Fibroblast of lung (primary cell): ENCODE measurements at regions not wholly inside any gene's neighbourhood (a gene's known extent, or its start where the extent isn't known, plus 50 kb on each side); places are given as distances from the start of the nearest gene placed in this dataset.

Experiments used
- DNase-seq, 2 donors: peaks; one replicate each; pipeline versions ENCODE4 v3.0.0 to v3.0.0-alpha.2; 2010; ENCODE audit warnings: low read depth in 2 of 2
- H2AFZ ChIP-seq: 2 replicates; pipeline ENCODE4 v1.5.1; 2012; ENCODE audit warnings: low read length, control low read depth, inconsistent platforms
- H3K27ac ChIP-seq: 2 replicates; pipeline ENCODE4 v1.5.1; 2011; ENCODE audit warnings: low read length, control low read depth; ENCODE audit not compliant: insufficient read depth
- H3K27me3 ChIP-seq: 2 replicates; pipeline ENCODE4 v1.5.1; 2011; ENCODE audit warnings: mild to moderate bottlenecking, low read length; ENCODE audit not compliant: control insufficient read depth, insufficient read depth
- H3K36me3 ChIP-seq: 2 replicates; pipeline ENCODE4 v1.5.1; 2011; ENCODE audit warnings: low read length; ENCODE audit not compliant: control insufficient read depth, insufficient read depth
- H3K4me1 ChIP-seq: 2 replicates; pipeline ENCODE4 v1.5.1; 2011; ENCODE audit warnings: low read length; ENCODE audit not compliant: control insufficient read depth, insufficient read depth; ENCODE audit errors: extremely low read depth
- H3K4me2 ChIP-seq: 2 replicates; pipeline ENCODE4 v1.5.1; 2011; ENCODE audit warnings: low read length, control low read depth; ENCODE audit not compliant: insufficient read depth; ENCODE audit errors: extremely low read depth
- H3K4me3 ChIP-seq, 4 experiments: fragments of 200-600 bp in 1 of 4; sonication (generic) in 1 of 4; replicated peaks in 1 of 4; 2 replicates each; pipeline ENCODE4 v1.5.1; 2011 to 2016; ENCODE audit warnings: low read length in 4 of 4, low read depth in 3 of 4, mild to moderate bottlenecking in 3 of 4, control low read depth in 2 of 4, inconsistent platforms in 1 of 4, mixed read lengths in 1 of 4; ENCODE audit not compliant: insufficient read depth in 1 of 4; ENCODE audit errors: control extremely low read depth in 1 of 4
- H3K79me2 ChIP-seq: 2 replicates; pipeline ENCODE4 v1.5.1; 2012; ENCODE audit warnings: mild to moderate bottlenecking, low read length, inconsistent platforms; ENCODE audit not compliant: control insufficient read depth, insufficient read depth
- H3K9ac ChIP-seq: 2 replicates; pipeline ENCODE4 v1.5.1; 2011; ENCODE audit warnings: mild to moderate bottlenecking, low read length, control low read depth; ENCODE audit not compliant: insufficient read depth
- H3K9me3 ChIP-seq: 2 replicates; pipeline ENCODE4 v1.5.1; 2012; ENCODE audit warnings: low read depth, low read length; ENCODE audit not compliant: control insufficient read depth, insufficient read depth
- H4K20me1 ChIP-seq: 2 replicates; pipeline ENCODE4 v1.5.1; 2011; ENCODE audit warnings: low read length; ENCODE audit not compliant: control insufficient read depth, insufficient read depth; ENCODE audit errors: extremely low read depth
- EZH2 ChIP-seq: IDR thresholded peaks from 2 replicates; pipeline ENCODE4 v1.5.1; 2012; ENCODE audit warnings: low read length, control low read depth, mild to moderate bottlenecking; ENCODE audit errors: missing control alignments
- TF ChIP-seq, protein P1 (sequence below), 2 donors: IDR thresholded peaks in 1 of 2; conservative IDR thresholded peaks in 1 of 2; 1 replicate in 1 of 2; 2 replicates in 1 of 2; pipeline ENCODE4 v1.5.1; 2011 to 2012; ENCODE audit warnings: low read length in 2 of 2, control low read depth in 1 of 2, inconsistent platforms in 1 of 2, low read depth in 1 of 2, mild to moderate bottlenecking in 1 of 2

DNA sequence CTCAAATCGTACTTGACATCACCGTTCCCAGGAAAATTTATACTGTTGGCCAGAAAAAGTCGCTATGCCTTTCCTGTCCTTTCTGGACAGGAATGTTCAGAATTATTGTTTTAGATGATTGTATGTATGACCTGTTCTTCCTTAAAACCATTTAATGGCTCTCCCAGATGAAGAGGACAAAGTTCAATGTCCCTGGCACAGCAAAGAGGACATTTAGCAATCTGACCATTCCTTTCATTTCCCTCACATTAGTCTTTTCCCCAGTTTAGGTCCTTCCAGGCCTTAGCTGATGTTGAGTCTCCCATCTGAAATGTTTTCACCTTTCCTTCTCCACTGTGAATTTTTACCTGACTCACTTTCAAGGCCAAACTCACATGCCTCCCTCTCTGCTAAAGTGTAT, 938.9 kb downstream of the CDH11 start:
- Histone ChIP-seq H3K27ac (no peak overlapping the region), H3K4me3 (no peak overlapping the region), H3K4me2 (no peak overlapping the region), H3K36me3 (no peaks in the 10 kb centered on the region), H3K79me2 (no peaks in the 10 kb centered on the region), H2AFZ (no peak overlapping the region), H3K9ac (no peak overlapping the region), H3K4me1 (no peaks in the 10 kb centered on the region), H3K9me3 (no peaks in the 10 kb centered on the region), H4K20me1 (no peaks in the 10 kb centered on the region), H3K27me3 (no peaks in the 10 kb centered on the region)
- no peak for TF ChIP-seq EZH2
- TF ChIP-seq, protein P1, sequence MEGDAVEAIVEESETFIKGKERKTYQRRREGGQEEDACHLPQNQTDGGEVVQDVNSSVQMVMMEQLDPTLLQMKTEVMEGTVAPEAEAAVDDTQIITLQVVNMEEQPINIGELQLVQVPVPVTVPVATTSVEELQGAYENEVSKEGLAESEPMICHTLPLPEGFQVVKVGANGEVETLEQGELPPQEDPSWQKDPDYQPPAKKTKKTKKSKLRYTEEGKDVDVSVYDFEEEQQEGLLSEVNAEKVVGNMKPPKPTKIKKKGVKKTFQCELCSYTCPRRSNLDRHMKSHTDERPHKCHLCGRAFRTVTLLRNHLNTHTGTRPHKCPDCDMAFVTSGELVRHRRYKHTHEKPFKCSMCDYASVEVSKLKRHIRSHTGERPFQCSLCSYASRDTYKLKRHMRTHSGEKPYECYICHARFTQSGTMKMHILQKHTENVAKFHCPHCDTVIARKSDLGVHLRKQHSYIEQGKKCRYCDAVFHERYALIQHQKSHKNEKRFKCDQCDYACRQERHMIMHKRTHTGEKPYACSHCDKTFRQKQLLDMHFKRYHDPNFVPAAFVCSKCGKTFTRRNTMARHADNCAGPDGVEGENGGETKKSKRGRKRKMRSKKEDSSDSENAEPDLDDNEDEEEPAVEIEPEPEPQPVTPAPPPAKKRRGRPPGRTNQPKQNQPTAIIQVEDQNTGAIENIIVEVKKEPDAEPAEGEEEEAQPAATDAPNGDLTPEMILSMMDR (conservative IDR thresholded peaks at IDR 0.05 in 1 of 2, IDR thresholded peaks at IDR 0.05 in 1 of 2; ENCODE audit: low read depth in 1 of 2, low read length in 2 of 2) = no peak
- DNase-seq = peak in 1 of 2 donors; percentile 57

DNA sequence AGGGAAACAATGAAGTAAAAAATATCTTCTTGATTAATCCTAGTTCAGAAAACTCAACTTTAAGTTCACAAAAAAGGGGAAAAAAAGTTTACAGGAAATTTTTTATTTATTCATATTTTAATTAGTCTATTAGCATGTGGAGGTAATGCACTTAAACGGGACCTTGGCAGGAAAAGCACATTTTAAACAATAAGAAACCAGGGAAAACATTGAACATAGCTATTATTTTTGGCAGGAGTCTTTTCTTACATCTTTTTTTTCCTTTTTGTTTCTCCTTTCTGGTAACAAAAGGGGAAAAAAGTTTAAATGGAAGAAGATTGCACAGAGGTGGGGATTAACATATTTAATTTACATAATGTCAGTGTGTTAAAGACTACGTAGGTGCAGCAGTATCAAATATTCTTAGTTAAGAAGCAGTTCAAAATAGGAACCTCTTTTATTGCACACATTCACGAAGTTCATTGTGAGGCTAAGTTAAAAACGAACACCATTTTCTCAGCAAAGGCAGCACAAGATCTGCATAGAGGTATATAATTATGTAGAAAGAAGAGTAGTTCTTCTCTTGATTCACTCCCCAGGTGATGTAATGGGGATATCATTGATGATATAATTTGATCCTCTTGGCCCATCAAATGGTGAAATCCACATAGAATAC, 940.5 kb downstream of the CDH11 start:
- Histone ChIP-seq H3K36me3 (no peaks in the 10 kb centered on the region), H3K27ac (no peak overlapping the region), H3K27me3 (no peaks in the 10 kb centered on the region), H3K9ac (no peak overlapping the region), H3K9me3 (no peaks in the 10 kb centered on the region), H3K4me2 (no peak overlapping the region), H3K79me2 (no peaks in the 10 kb centered on the region), H3K4me1 (no peaks in the 10 kb centered on the region), H2AFZ (no peak overlapping the region), H4K20me1 (no peaks in the 10 kb centered on the region), H3K4me3 (no peak overlapping the region)
- DNase-seq = no peak
- TF ChIP-seq, protein P1 (conservative IDR thresholded peaks at IDR 0.05 in 1 of 2, IDR thresholded peaks at IDR 0.05 in 1 of 2; ENCODE audit: low read depth in 1 of 2, low read length in 2 of 2) = no peak
- TF ChIP-seq EZH2 = no peak

DNA sequence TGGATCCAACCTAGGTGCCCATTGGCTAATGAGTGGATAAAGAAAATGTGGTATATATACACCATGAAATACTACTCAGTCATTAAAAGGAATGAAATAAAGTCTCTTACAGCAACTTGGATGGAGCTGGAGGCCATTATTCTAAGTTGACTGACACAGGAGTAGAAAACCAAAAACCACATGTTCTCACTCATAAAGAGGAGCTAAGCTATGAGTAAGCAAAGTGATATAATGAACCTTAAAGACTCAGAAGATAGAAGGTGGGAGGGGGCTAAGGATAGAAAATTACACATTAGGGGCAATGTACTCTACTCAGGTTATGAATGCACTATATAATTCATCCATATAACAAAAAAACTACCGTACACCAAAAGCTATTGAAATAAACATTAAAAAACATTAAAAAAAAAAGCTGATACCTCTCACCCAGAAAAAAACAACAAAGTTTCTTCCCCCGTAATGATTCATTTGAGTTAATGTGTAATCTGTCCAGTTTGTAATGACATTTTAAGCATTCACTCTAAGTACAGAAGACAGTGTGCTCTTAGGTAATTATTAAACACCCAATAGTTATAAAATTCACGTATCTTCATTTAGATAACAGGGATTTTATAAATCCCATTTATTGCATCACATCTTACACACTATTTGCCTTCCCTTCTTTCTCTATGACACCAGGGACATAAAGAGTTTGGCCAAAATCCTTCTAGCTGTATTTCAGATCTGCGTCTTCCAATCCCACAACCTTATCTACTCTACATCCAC, 941.5 kb downstream of the CDH11 start:
- no peak overlapping the region for H3K27ac ChIP-seq
- H4K20me1 ChIP-seq = no peaks in the 10 kb centered on the region
- no peaks in the 10 kb centered on the region for H3K79me2 ChIP-seq
- H3K4me1 ChIP-seq = no peaks in the 10 kb centered on the region
- H3K4me3 ChIP-seq = no peak overlapping the region
- no peaks in the 10 kb centered on the region for H3K36me3 ChIP-seq
- no peak overlapping the region for H3K4me2 ChIP-seq
- no peaks in the 10 kb centered on the region for H3K9me3 ChIP-seq
- no peak overlapping the region for H2AFZ ChIP-seq
- TF ChIP-seq EZH2 = no peak
- TF ChIP-seq, protein P1 (conservative IDR thresholded peaks at IDR 0.05 in 1 of 2, IDR thresholded peaks at IDR 0.05 in 1 of 2; ENCODE audit: low read depth in 1 of 2, low read length in 2 of 2) = no peak
- H3K27me3 ChIP-seq = no peaks in the 10 kb centered on the region
- DNase-seq = no peak
- H3K9ac ChIP-seq = no peak overlapping the region
